Hematopoietic multipotent progenitor cell treated with erythropoietin and hydrocortisone succinate and interleukin-3 and kit ligand, for 15 days (in vitro differentiated cells): ENCODE measurements at regions not wholly inside any gene's neighbourhood (a gene's known extent, or its start where the extent isn't known, plus 50 kb on each side); places are given as distances from the start of the nearest gene placed in this dataset.

Source experiments
- DNase-seq: peaks from one replicate; pipeline ENCODE4 v3.0.0-alpha.2; 2015; ENCODE audit warnings: low spot score

DNA sequence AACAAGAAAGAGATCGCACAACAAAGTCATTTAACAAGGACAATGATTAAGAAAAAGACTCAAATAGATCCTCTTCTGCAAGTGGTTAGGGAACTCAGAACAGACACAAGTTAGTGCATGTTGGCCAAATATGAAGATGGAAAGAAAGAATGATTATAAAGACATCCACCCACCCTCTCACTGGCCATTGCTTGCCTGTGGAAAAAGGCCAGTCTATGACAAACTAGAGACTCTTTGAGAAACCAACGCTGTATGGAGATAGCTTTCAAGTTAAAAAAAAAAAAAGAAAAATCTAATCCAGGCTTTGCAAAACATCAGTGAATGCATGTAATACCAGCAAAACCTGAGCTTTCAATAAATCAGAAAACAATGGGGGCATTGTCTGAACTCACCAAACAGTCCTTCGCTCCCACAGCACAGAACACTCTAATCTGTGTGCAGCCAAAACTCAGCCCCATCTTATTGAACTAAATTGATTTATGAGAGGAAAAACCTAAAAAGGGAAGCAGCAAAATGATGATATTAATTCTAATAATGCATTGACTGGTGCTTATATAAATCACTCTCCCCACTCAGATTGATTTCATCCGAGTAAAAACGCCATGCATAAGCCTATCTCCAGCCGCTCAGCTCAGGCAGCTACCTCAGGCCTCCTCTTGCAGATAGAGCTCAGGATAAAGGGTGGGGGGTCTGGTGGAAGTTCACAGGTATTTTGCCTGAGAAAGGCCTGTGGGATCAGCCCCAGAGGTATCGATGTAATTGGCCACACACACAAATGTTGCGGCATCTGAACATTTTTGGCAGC, 547.1 kb downstream of the CCDC171 start:
- DNase-seq: no peak

DNA sequence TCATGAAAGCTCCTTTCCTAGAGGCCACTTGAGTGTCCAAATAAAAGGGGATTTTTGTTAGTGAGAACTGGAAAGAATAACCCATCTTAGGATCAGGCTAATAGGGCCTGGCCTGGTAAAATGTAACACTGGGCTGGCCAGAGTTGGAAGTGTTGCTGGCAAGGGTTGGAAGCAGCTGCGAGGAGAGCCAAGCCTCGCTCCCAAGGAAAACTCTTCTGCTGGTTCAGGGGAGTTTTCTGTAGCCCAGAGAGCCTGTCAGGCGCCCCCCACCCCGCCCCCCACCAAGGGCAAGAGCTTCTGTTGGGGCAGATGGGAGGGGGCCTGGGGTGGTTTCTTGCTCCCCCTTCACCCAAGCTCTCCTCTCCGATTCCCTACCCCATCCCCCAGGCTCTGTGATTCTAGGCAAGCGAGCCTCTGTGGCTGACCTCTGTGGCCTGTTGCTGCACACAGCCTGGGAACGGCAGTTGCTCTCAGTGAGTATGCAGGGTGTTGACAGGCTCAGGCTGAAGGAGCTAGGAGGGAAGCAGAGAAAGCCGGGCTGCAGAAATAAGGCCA, 547.8 kb downstream of the CCDC171 start:
- DNase-seq: no peak

DNA sequence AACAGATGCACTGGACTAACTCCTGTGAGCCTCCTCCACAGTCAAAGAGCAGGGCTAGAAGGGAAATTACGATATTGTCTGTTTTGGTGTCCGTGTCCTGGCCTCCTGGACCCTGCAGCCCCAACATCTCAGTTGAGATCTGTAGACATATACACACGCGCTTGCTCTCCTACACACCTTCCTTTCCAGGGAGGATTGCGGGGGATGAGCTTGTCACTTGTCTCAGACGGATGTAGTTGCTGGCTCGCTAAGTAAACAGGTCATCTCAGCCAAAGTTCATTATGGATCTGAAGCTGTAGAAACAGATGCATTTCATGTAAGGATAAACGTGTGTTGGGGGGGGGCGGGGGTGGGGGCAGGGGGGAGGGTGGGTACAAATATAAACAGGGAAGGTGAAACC, 549.3 kb downstream of the CCDC171 start:
- no peak for DNase-seq

DNA sequence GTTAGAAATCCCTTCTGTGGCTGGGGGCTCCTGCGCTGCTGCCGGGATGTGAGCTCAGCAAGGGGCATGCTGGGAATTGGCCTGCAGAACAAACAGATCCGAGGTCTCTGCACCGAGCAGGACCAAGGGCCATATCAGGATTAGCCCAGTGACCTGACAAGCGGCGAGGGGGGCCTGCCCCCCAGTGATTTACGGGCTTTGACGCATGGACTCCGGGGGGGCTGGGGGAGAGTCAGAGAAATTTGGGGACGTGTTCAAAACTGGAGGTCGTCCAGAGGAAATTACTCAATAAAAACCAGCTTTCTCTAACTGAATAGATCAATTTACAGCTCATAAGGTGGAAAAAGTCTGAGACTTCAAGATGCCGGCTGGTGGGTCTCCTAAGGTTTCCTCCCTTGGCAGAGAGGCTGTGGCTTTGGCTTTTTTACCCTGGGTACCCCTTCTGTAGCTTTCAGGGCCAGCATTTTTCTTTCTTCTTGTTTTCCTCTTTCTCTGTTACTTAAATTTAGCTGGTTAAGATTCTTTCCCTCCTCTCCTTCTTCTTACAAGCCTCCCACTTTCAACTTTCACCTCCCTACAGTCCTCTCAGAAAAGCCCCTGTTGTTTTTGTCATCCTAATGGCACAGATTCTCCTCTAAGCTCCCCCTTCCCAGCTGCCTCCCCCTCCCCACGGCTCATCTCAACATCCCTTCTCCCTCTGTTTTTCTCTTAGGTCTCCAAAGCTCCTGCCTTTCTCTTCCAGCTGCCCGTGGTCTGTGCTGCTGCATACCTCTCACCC, 551.0 kb downstream of the CCDC171 start:
- no peak for DNase-seq

DNA sequence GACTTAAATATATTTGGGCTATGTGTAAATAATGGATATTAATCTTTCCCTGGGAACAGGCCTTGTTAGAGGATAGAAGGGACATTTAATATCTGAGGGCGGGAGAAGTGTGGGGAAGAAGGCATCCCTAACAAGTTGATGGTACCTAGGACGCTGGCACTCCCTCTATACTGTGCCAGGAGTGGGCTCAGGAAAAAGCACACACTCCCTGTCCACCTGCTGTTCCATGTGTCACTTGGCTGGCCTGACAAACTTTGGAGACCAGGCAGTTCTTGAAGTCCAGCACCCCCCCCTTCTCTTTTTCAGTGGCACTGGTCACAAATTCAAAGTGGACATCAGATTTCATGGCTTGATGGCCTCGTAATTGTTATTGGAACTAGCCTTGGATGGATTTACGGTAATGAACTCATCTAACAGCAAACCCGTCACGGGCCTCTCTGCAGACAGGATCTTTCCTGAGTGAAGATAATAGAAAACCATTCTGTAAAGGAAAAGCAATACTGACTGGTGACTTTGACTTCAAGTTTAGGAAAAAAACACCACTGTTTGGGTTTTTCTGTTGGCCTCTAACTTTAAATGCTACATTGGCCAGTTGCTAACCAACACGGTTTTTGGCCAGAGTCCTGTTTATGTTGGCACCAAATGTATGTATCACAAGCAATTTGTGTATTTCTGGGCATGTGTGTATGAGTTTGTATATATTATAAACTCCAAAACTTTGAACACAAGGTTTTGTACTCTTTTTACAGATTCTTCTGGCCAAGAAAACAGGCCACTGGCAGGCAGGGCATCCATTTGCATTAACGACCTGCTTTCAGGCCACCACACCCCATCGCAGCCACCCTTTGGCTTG, 552.6 kb downstream of the CCDC171 start:
- no peak for DNase-seq

GRCh38 chr9:16106021-16106571, 553.3 kb downstream of the CCDC171 start:
- no peak for DNase-seq

DNA sequence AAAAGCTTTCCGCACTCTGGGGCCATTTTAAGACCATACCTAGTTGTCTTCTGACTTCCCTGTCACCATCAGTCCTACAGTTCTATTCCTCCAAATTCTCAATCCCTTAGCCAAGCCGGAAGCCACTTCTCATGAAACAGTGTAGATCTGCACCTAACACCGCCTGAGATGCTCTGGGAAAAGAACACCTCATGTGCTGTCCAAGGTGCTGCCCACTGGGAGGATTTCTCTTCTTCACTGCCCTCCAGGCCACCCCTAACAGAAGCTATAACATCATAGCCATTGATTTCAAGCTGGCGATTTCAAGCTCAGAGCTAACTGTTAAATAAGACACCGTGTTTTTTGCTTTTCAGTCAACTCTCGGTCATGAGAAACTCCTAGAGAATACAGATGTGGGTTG, 559.3 kb downstream of the CCDC171 start:
- DNase-seq: no peak

DNA sequence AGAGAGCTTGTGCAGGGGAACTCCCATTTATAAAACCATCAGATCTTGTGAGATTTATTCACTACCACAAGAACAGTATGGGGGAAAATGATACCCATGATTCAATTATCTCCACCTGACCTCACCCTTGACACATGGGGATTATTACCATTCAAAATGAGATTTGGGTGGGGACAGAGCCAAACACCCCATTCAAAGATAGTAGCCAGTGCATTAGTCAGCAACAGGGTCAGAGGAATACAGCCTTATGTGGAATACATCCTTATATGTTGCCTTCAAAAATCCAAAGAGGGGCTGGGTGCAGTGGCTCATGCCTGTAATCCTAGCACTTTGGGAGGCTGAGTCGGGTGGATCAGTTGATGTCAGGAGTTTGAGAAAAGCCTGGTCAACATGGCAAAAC, 563.2 kb downstream of the CCDC171 start:
- no peak for DNase-seq

GRCh38 chr9:16118043-16118442, 565.2 kb downstream of the CCDC171 start:
- DNase-seq: no peak

DNA sequence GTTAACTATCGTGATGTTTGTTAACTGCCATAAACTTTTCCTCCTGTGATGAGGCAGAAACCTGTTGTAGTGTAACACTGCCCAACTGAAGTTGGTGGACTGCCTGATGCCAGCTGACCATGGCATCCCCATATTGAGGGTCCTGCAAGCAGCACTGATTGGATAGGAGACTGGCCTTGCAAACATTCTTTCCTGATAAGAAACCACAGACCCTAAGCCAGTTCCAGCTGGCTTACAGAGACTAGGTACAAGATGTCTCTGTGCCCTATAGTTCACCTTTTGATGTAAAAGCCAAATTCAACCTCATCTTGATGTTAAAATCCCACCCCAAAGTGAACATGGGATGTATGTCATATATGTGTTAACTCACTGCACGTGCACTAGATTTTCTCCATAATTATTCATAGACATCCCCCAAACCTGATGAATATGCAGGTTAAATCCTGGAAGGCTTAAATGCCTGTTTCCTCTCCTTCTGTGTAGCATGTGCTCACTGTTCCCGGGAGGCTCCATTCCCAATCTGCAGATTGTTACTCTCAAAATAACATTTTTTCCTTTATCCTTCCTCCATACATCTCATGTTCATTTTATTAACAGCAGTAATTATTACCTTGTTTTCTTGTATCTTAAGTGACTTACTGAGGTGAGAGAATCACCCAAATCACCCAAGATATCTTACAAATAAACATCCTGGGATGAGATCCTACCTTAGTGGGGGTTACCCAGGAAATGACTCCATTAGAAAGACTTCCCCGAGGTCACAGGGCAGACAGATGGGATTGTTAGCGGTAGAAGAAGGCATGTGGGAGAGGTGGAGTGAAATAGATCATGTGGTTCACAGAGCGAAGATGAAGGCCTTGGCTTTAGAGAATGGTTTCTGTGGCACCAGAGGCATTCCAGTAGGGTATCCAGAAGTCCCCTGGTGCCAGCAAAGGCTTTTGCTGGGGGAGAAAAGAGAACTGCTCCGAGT, 566.7 kb downstream of the CCDC171 start:
- DNase-seq: no peak

- DNase-seq: no peak
Observed at GRCh38 chr9:16120231-16120641, 567.4 kb downstream of the CCDC171 start.

GRCh38 chr9:16120727-16121126, 567.9 kb downstream of the CCDC171 start:
- no peak for DNase-seq

- DNase-seq: no peak
Observed at GRCh38 chr9:16121168-16121567, 568.3 kb downstream of the CCDC171 start.

GRCh38 chr9:16121601-16122286, 568.9 kb downstream of the CCDC171 start:
- DNase-seq: no peak

DNA sequence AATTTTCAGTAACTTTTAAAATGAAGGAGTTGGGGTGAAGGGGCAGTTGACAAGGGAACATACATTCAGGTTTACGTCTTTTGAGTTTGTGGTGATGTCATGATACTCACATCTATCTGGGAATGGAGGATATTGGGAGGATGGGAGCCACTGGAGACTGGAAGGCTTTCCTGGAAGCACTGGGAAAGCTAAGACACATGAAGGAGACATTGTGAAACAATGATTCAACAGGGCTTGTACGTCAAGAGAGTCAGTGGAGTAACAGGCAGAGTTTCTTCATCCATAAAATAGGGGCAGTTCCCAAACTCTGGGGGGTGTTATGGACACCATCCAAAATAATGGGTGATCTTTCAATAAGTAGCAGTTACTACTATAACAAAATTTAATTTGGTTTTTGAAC, 572.8 kb downstream of the CCDC171 start:
- no peak for DNase-seq

- no peak for DNase-seq
Observed at GRCh38 chr9:16126042-16126441, 573.2 kb downstream of the CCDC171 start.

GRCh38 chr9:16128003-16128402, 575.2 kb downstream of the CCDC171 start:
- DNase-seq: no peak

- no peak for DNase-seq
Observed at GRCh38 chr9:16131264-16131663, 578.4 kb downstream of the CCDC171 start.

- DNase-seq: no peak
Observed at GRCh38 chr9:16132513-16132912, 579.7 kb downstream of the CCDC171 start.

- no peak for DNase-seq
Observed at GRCh38 chr9:16133032-16133431, 580.2 kb downstream of the CCDC171 start.
